ENCODE measurements at regions not wholly inside any gene's neighbourhood (a gene's known extent, or its start where the extent isn't known, plus 50 kb on each side); places are given as distances from the start of the nearest gene placed in this dataset.

- TF ChIP-seq TAF1 (IDR thresholded peaks at IDR 0.05; ENCODE audit: low read depth, low read length) (no peak), PAX5 (IDR thresholded peaks at IDR 0.05; ENCODE audit: insufficient read depth, low read length, severe bottlenecking) (no peak), POLR2A (IDR thresholded peaks at IDR 0.05; ENCODE audit: low read depth, low read length) (no peak)
Measured at GRCh38 chr5:26193626-26194025, 844.8 kb downstream of the CDH9 start.
